Sigmoid colon (tissue), 6 donors: ENCODE measurements at regions not wholly inside any gene's neighbourhood (a gene's known extent, or its start where the extent isn't known, plus 50 kb on each side); places are given as distances from the start of the nearest gene placed in this dataset.

Experiments used
- DNase-seq: peaks from one replicate; pipeline ENCODE4 v3.0.0-alpha.2; 2019
- H3K27ac ChIP-seq, 4 donors: fragments of 200-600 bp; sonication (generic); one replicate each; pipeline ENCODE4 v1.5.1; 2016 to 2019; ENCODE audit warnings: mild to moderate bottlenecking in 1 of 4
- H3K27me3 ChIP-seq, 3 donors: fragments of 200-600 bp; sonication (generic); one replicate each; pipeline ENCODE4 v1.5.1; 2019; ENCODE audit warnings: mild to moderate bottlenecking in 1 of 3
- H3K36me3 ChIP-seq, 4 donors: fragments of 200-600 bp; sonication (generic); one replicate each; pipeline ENCODE4 v1.5.1; 2016 to 2019
- H3K4me1 ChIP-seq, 4 donors: fragments of 200-600 bp; sonication (generic); one replicate each; pipeline ENCODE4 v1.5.1; 2017 to 2019
- H3K4me3 ChIP-seq, 4 donors: fragments of 200-600 bp; sonication (generic); one replicate each; pipeline ENCODE4 v1.5.1; 2017 to 2019; ENCODE audit warnings: mild to moderate bottlenecking in 2 of 4, moderate library complexity in 1 of 4
- H3K9me3 ChIP-seq, 4 donors: fragments of 200-600 bp in 3 of 4; sonication (generic) in 3 of 4; one replicate each; pipeline versions ENCODE4 v1.5.1 to v1.6.1; 2013 to 2019
- CTCF ChIP-seq, 4 experiments: fragments of 450-650 bp in 3 of 4; fragments of 200-600 bp in 1 of 4; IDR thresholded peaks; one replicate each; pipeline ENCODE4 v1.5.1; 2016 to 2019; ENCODE audit warnings: antibody characterized with exemption in 4 of 4, mild to moderate bottlenecking in 3 of 4, moderate library complexity in 2 of 4
- EP300 ChIP-seq, 4 donors: sonication (generic); formaldehyde crosslinking; IDR thresholded peaks; one replicate each; pipeline ENCODE4 v1.6.1; 2017; ENCODE audit warnings: antibody characterized with exemption in 4 of 4
- POLR2A ChIP-seq, 2 donors: fragments of 450-650 bp; IDR thresholded peaks; one replicate each; pipeline ENCODE4 v1.6.1; 2016; ENCODE audit warnings: antibody characterized with exemption in 2 of 2, mild to moderate bottlenecking in 2 of 2, moderate library complexity in 2 of 2
- POLR2AphosphoS5 ChIP-seq, 4 donors: sonication (generic); formaldehyde crosslinking; IDR thresholded peaks; one replicate each; pipeline ENCODE4 v1.6.1; 2017; ENCODE audit warnings: antibody characterized with exemption in 4 of 4
- WGBS, 2 donors: extraction: QIAGEN DNeasy Blood & Tissue Kit; methylation state at CpG; one replicate each; pipeline ENCODE4 v1.1.7; 2013; 5-methylcytosine and 5-hydroxymethylcytosine counted together
- intact Hi-C: fragments of 100-400 bp; cut with DNase I; formaldehyde crosslinking; loops from one replicate; pipeline ENCODE4 v1.15.1; 2023
- donor health status: healthy with polysubstance abuse.
- donor health status: healthy.

- no peak for DNase-seq
These were observed 463.9 kb downstream of the OMA1 start for GRCh38 chr1:58082596-58082995.

GRCh38 chr1:58076258-58076657 lies 470.3 kb downstream of the OMA1 start:
- intact Hi-C loops, result no loop called here
- H3K27me3 ChIP-seq, result no peaks in the 10 kb centered on the region
- H3K27ac ChIP-seq, result no peak overlapping the region
- H3K4me3 ChIP-seq, result no peak overlapping the region
- DNase-seq, result no peak
- H3K9me3 ChIP-seq, result no peaks in the 10 kb centered on the region
- no peak for TF ChIP-seq EP300 (IDR thresholded peaks at IDR 0.05)
- TF ChIP-seq POLR2AphosphoS5 (IDR thresholded peaks at IDR 0.05), result no peak
- H3K36me3 ChIP-seq, result no peaks in the 10 kb centered on the region
- H3K4me1 ChIP-seq, result no peaks in the 10 kb centered on the region
- WGBS, 2 donors, result 66 to 74% methylated on average over 2 of the region's 2 CpGs

More at GRCh38 chr1:58082596-58082995, 463.9 kb downstream of the OMA1 start:
- intact Hi-C loops, result no loop called here
- TF ChIP-seq CTCF (IDR thresholded peaks at IDR 0.05) (no peak), EP300 (IDR thresholded peaks at IDR 0.05) (no peak), POLR2AphosphoS5 (IDR thresholded peaks at IDR 0.05) (no peak), POLR2A (IDR thresholded peaks at IDR 0.05) (no peak)
- 71 to 78% methylated on average over 5 of the region's 5 CpGs for WGBS, 2 donors
- Histone ChIP-seq H3K9me3 (no peaks in the 10 kb centered on the region), H3K4me1 (no peaks in the 10 kb centered on the region), H3K4me3 (no peak overlapping the region), H3K27ac (no peak overlapping the region), H3K36me3 (no peaks in the 10 kb centered on the region), H3K27me3 (no peaks in the 10 kb centered on the region)

DNA sequence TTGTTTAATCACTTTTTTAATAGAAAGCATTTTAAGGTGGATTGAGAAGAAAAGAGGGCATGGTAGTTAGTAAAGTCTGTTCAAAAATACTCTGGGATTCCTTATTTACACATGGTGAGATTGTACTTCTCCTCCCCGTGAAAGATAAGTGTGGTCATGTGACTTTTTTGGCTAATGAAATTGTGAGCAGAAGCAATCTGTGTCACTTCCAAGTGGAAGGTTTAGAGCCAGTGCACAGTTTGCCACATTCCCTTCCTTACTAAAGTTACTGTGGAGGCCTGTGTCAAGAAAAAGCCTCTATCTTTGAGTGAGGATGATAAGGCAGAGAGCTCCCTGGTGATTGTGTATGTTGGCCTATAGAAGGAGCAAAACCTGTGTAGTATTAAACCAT lies 471.3 kb downstream of the OMA1 start:
- no peaks in the 10 kb centered on the region for H3K4me1 ChIP-seq
- 14 to 30% methylated on average over 1 of the region's 1 CpG for WGBS, 2 donors

GRCh38 chr1:58072450-58072849 lies 474.1 kb downstream of the OMA1 start:
- no peaks in the 10 kb centered on the region for H3K4me1 ChIP-seq
- no peak for TF ChIP-seq POLR2AphosphoS5 (IDR thresholded peaks at IDR 0.05)
- TF ChIP-seq CTCF (IDR thresholded peaks at IDR 0.05), result no peak
- no peak for TF ChIP-seq POLR2A (IDR thresholded peaks at IDR 0.05)
- no peak for TF ChIP-seq EP300 (IDR thresholded peaks at IDR 0.05)

More for the DNA sequence above, 471.3 kb downstream of the OMA1 start:
- Histone ChIP-seq H3K36me3 (no peaks in the 10 kb centered on the region), H3K9me3 (no peaks in the 10 kb centered on the region), H3K27me3 (no peaks in the 10 kb centered on the region), H3K27ac (no peak overlapping the region), H3K4me3 (no peak overlapping the region)
- TF ChIP-seq CTCF (IDR thresholded peaks at IDR 0.05), result no peak
- TF ChIP-seq POLR2AphosphoS5 (IDR thresholded peaks at IDR 0.05), result no peak
- TF ChIP-seq POLR2A (IDR thresholded peaks at IDR 0.05), result no peak
- TF ChIP-seq EP300 (IDR thresholded peaks at IDR 0.05), result no peak
- intact Hi-C loops, result no loop called here
- no peak for DNase-seq

DNA sequence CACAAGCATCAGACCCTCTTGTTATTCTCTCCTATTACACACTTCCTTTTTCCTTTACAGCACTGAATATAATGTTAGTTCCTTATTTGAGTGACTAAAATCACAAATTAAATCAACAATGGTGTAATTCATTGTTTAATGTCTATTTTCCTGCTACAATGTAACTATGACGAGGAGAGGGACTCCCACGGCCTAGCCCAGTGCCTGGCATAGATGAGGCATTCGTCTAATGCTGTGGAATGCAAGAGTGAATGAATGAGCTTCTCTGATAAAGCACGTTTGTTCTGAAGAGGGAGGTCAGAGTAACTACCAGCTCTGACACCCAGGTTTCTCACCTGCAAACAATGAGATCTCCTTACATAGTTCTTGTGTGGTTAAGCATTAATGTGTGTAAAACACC lies 479.4 kb downstream of the OMA1 start:
- WGBS, 2 donors, result 37 to 73% methylated on average over 4 of the region's 4 CpGs
- intact Hi-C loops, result no loop called here

More at GRCh38 chr1:58072450-58072849, 474.1 kb downstream of the OMA1 start:
- DNase-seq, result no peak
- Histone ChIP-seq H3K27me3 (no peaks in the 10 kb centered on the region), H3K9me3 (no peaks in the 10 kb centered on the region), H3K36me3 (no peaks in the 10 kb centered on the region), H3K27ac (no peak overlapping the region), H3K4me3 (no peak overlapping the region)
- 84 to 89% methylated on average over 4 of the region's 4 CpGs for WGBS, 2 donors
- intact Hi-C loops, result no loop called here

More for the DNA sequence above, 479.4 kb downstream of the OMA1 start:
- no peak for DNase-seq
- Histone ChIP-seq H3K36me3 (no peaks in the 10 kb centered on the region), H3K27me3 (no peaks in the 10 kb centered on the region), H3K27ac (no peak overlapping the region), H3K4me3 (no peak overlapping the region), H3K4me1 (no peaks in the 10 kb centered on the region), H3K9me3 (no peaks in the 10 kb centered on the region)
- TF ChIP-seq CTCF (IDR thresholded peaks at IDR 0.05) (no peak), POLR2A (IDR thresholded peaks at IDR 0.05) (no peak), EP300 (IDR thresholded peaks at IDR 0.05) (no peak), POLR2AphosphoS5 (IDR thresholded peaks at IDR 0.05) (no peak)
